H9 (cell line): ENCODE measurements at regions not wholly inside any gene's neighbourhood (a gene's known extent, or its start where the extent isn't known, plus 50 kb on each side); places are given as distances from the start of the nearest gene placed in this dataset.

ENCODE experiments used
- DNase-seq: peaks from one replicate; pipeline ENCODE4 v3.0.0-alpha.2; 2017
- H2AFZ ChIP-seq: one replicate; pipeline ENCODE4 v1.6.1; 2013; ENCODE audit warnings: mild to moderate bottlenecking, low read length, control low read depth, moderate library complexity
- H2AK5ac ChIP-seq: 2 replicates; pipeline ENCODE4 v1.6.1; 2013; ENCODE audit warnings: low read length, control low read depth, mixed read lengths; ENCODE audit not compliant: insufficient read length
- H2BK120ac ChIP-seq: one replicate; pipeline ENCODE4 v1.6.1; 2013; ENCODE audit warnings: low read depth, mild to moderate bottlenecking, low read length, control low read depth, inconsistent platforms; ENCODE audit not compliant: poor library complexity, severe bottlenecking
- H2BK12ac ChIP-seq: 2 replicates; pipeline ENCODE4 v1.6.1; 2013; ENCODE audit warnings: low read length, control low read depth, mixed read lengths, low read depth; ENCODE audit not compliant: insufficient read length
- H2BK15ac ChIP-seq: 2 replicates; pipeline ENCODE4 v1.6.1; 2013; ENCODE audit warnings: low read depth, low read length, control low read depth
- H2BK20ac ChIP-seq: one replicate; pipeline ENCODE4 v1.6.1; 2013; ENCODE audit warnings: low read depth, mild to moderate bottlenecking, low read length, control low read depth, inconsistent platforms; ENCODE audit not compliant: poor library complexity, severe bottlenecking
- H2BK5ac ChIP-seq: 2 replicates; pipeline ENCODE4 v1.6.1; 2013; ENCODE audit warnings: low read length, control low read depth, mixed read lengths; ENCODE audit not compliant: insufficient read length
- H3K14ac ChIP-seq: 2 replicates; pipeline ENCODE4 v1.6.1; 2013; ENCODE audit warnings: low read length, control low read depth; ENCODE audit not compliant: insufficient read depth
- H3K18ac ChIP-seq: 2 replicates; pipeline ENCODE4 v1.6.1; 2013; ENCODE audit warnings: low read depth, mild to moderate bottlenecking, mixed read lengths, low read length, control low read depth; ENCODE audit not compliant: insufficient read length
- H3K23ac ChIP-seq: 2 replicates; pipeline ENCODE4 v1.6.1; 2013; ENCODE audit warnings: low read length, control low read depth, mixed read lengths, low read depth; ENCODE audit not compliant: insufficient read length
- H3K23me2 ChIP-seq: 2 replicates; pipeline ENCODE4 v1.6.1; 2013; ENCODE audit warnings: low read depth, mild to moderate bottlenecking, mixed read lengths, low read length, control low read depth; ENCODE audit not compliant: insufficient read length, poor library complexity, severe bottlenecking
- H3K27ac ChIP-seq: 2 replicates; pipeline ENCODE4 v1.5.1; 2013; ENCODE audit warnings: low read length, control low read depth, mixed read lengths, low read depth; ENCODE audit not compliant: insufficient read length
- H3K27me3 ChIP-seq: 2 replicates; pipeline ENCODE4 v1.6.1; 2013; ENCODE audit warnings: low read length, control low read depth, inconsistent platforms; ENCODE audit not compliant: insufficient read depth
- H3K4ac ChIP-seq: 2 replicates; pipeline ENCODE4 v1.6.1; 2013; ENCODE audit warnings: low read depth, mild to moderate bottlenecking, control low read depth, inconsistent platforms, low read length, moderate library complexity
- H3K4me1 ChIP-seq: 2 replicates; pipeline ENCODE4 v1.6.1; 2013; ENCODE audit warnings: low read length, control low read depth, inconsistent platforms; ENCODE audit not compliant: insufficient read depth
- H3K4me2 ChIP-seq: 2 replicates; pipeline ENCODE4 v1.6.1; 2013; ENCODE audit warnings: low read length, control low read depth, mixed read lengths; ENCODE audit not compliant: insufficient read length, insufficient read depth
- H3K56ac ChIP-seq: 2 replicates; pipeline ENCODE4 v1.6.1; 2013; ENCODE audit warnings: low read depth, mild to moderate bottlenecking, mixed read lengths, low read length, control low read depth; ENCODE audit not compliant: insufficient read length
- H3K79me1 ChIP-seq: 2 replicates; pipeline ENCODE4 v1.6.1; 2013; ENCODE audit warnings: low read depth, mild to moderate bottlenecking, moderate library complexity, low read length, control low read depth, inconsistent platforms; ENCODE audit not compliant: insufficient read depth, poor library complexity, severe bottlenecking
- H3K79me2 ChIP-seq: 2 replicates; pipeline ENCODE4 v1.6.1; 2013; ENCODE audit warnings: low read length, control low read depth, inconsistent platforms; ENCODE audit not compliant: insufficient read depth
- H3K9ac ChIP-seq: 2 replicates; pipeline ENCODE4 v1.6.1; 2013; ENCODE audit warnings: low read length, control low read depth, mixed read lengths; ENCODE audit not compliant: insufficient read length; ENCODE audit errors: extremely low read depth
- H3K9me3 ChIP-seq: one replicate; pipeline ENCODE4 v1.6.1; 2013; ENCODE audit warnings: low read depth, low read length, inconsistent platforms; ENCODE audit not compliant: control insufficient read depth
- H3T11ph ChIP-seq: one replicate; pipeline ENCODE4 v1.6.1; 2013; ENCODE audit warnings: mild to moderate bottlenecking, low read length, control low read depth, inconsistent platforms
- H4K20me1 ChIP-seq: one replicate; pipeline ENCODE4 v1.6.1; 2013; ENCODE audit not compliant: control insufficient read depth, insufficient read length, insufficient read depth
- H4K5ac ChIP-seq: 2 replicates; pipeline ENCODE4 v1.6.1; 2013; ENCODE audit warnings: low read depth, mild to moderate bottlenecking, mixed read lengths, low read length, control low read depth; ENCODE audit not compliant: insufficient read length
- H4K8ac ChIP-seq: replicated peaks from 2 replicates; pipeline ENCODE4 v1.6.1; 2013; ENCODE audit warnings: low read length, control low read depth, mixed read lengths, low read depth; ENCODE audit not compliant: insufficient read length
- H4K91ac ChIP-seq: 2 replicates; pipeline ENCODE4 v1.6.1; 2013; ENCODE audit warnings: low read depth, mild to moderate bottlenecking, moderate library complexity, mixed read lengths, low read length, control low read depth; ENCODE audit not compliant: insufficient read length
- H3K27ac Mint-ChIP-seq, 3 experiments: 2 replicates in 2 of 3; 3 replicates in 1 of 3; pipeline ENCODE4 v1.8.0; 2020 to 2021; ENCODE audit warnings: mixed read lengths in 3 of 3, mild to moderate bottlenecking in 1 of 3, moderate library complexity in 1 of 3
- H3K27me3 Mint-ChIP-seq: 2 replicates; pipeline ENCODE4 v1.8.0; 2021; ENCODE audit warnings: low read depth, mild to moderate bottlenecking, moderate library complexity, mixed read lengths
- H3K36me3 Mint-ChIP-seq, 3 experiments: 2 replicates in 2 of 3; 3 replicates in 1 of 3; pipeline ENCODE4 v1.8.0; 2020 to 2021; ENCODE audit warnings: low read depth in 3 of 3, mixed read lengths in 3 of 3; ENCODE audit not compliant: insufficient read depth in 1 of 3
- H3K4me1 Mint-ChIP-seq, 2 experiments: 2 replicates each; pipeline ENCODE4 v1.8.0; 2020; ENCODE audit warnings: mixed read lengths in 2 of 2
- H3K4me3 Mint-ChIP-seq, 2 experiments: 2 replicates in 1 of 2; 3 replicates in 1 of 2; pipeline ENCODE4 v1.8.0; 2020 to 2021; ENCODE audit warnings: mild to moderate bottlenecking in 2 of 2, mixed read lengths in 2 of 2, moderate library complexity in 1 of 2
- H3K9me3 Mint-ChIP-seq, 2 experiments: 2 replicates in 1 of 2; 3 replicates in 1 of 2; pipeline ENCODE4 v1.8.0; 2020; ENCODE audit warnings: mild to moderate bottlenecking in 2 of 2, mixed read lengths in 2 of 2, moderate library complexity in 1 of 2
- WGBS: extraction: QIAGEN DNeasy Blood & Tissue Kit; methylation state at CpG from one replicate; pipeline ENCODE4 v1.1.7; 2013; ENCODE audit warnings: missing lambda C conversion rate, low lambda C conversion rate, mixed read lengths; ENCODE audit not compliant: insufficient read length; ENCODE audit errors: extremely low coverage; 5-methylcytosine and 5-hydroxymethylcytosine counted together
- TF ChIP-seq, protein P1 (sequence below): fragments of 200-600 bp; sonication (generic); conservative IDR thresholded peaks from 3 replicates; pipeline ENCODE4 v1.8.0; 2021; ENCODE audit warnings: antibody characterized with exemption, mild to moderate bottlenecking

DNA sequence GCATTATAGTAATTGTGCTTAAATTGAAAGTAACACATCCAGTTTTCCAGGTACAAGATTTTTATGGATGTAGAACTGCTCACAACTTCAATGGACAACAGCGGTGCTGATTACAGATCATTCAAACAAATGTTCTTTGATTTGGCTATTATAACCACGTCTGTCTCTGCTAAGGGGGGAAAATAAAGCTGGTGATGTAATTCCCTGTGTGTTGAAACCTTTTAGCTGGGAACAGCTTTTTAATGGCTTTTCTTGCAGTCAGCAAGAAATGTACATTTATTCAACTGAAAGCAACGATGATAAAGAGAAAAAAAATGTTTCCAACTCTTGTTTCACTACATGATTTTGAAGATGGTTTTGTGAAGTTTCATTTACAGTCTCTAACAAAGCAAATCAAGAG is 431.9 kb upstream of the AGTR1 start:
- no peak overlapping the region for H4K8ac ChIP-seq
- Mint-ChIP-seq H3K4me3 (no peak overlapping the region), H3K27me3 (no peaks in the 10 kb centered on the region), H3K9me3 (no peaks in the 10 kb centered on the region), H3K4me1 (peaks cover 3% of the 10 kb centered on the region in 2 experiments; a peak in 3 of 4 replicates), H3K27ac (no peak overlapping the region), H3K36me3 (no peaks in the 10 kb centered on the region)
- H3K79me1 ChIP-seq = no peaks in the 10 kb centered on the region
- no peak overlapping the region for H3K27ac ChIP-seq
- H3K4me2 ChIP-seq = no peak overlapping the region
- no peak overlapping the region for H3K23ac ChIP-seq
- no peak overlapping the region for H4K91ac ChIP-seq
- H3K23me2 ChIP-seq = no peaks in the 10 kb centered on the region
- TF ChIP-seq, protein P1, sequence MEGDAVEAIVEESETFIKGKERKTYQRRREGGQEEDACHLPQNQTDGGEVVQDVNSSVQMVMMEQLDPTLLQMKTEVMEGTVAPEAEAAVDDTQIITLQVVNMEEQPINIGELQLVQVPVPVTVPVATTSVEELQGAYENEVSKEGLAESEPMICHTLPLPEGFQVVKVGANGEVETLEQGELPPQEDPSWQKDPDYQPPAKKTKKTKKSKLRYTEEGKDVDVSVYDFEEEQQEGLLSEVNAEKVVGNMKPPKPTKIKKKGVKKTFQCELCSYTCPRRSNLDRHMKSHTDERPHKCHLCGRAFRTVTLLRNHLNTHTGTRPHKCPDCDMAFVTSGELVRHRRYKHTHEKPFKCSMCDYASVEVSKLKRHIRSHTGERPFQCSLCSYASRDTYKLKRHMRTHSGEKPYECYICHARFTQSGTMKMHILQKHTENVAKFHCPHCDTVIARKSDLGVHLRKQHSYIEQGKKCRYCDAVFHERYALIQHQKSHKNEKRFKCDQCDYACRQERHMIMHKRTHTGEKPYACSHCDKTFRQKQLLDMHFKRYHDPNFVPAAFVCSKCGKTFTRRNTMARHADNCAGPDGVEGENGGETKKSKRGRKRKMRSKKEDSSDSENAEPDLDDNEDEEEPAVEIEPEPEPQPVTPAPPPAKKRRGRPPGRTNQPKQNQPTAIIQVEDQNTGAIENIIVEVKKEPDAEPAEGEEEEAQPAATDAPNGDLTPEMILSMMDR = no peak
- H2BK20ac ChIP-seq = no peak overlapping the region
- H4K5ac ChIP-seq = no peak overlapping the region
- no peak overlapping the region for H3K4ac ChIP-seq
- no peak overlapping the region for H3T11ph ChIP-seq
- no peaks in the 10 kb centered on the region for H3K79me2 ChIP-seq
- no CpG with 5 or more reads among the region's 3 CpGs for WGBS
- H3K14ac ChIP-seq = no peak overlapping the region
- no peak overlapping the region for H2BK15ac ChIP-seq
- no peaks in the 10 kb centered on the region for H4K20me1 ChIP-seq
- H3K9ac ChIP-seq = no peak overlapping the region
- no peak overlapping the region for H3K56ac ChIP-seq
- H2AK5ac ChIP-seq = no peak overlapping the region
- no peak overlapping the region for H2BK120ac ChIP-seq
- no peak for DNase-seq
- no peaks in the 10 kb centered on the region for H3K4me1 ChIP-seq
- no peak overlapping the region for H2BK12ac ChIP-seq
- no peaks in the 10 kb centered on the region for H3K27me3 ChIP-seq
- no peak overlapping the region for H2AFZ ChIP-seq
- no peak overlapping the region for H2BK5ac ChIP-seq
- no peak overlapping the region for H3K18ac ChIP-seq
- H3K9me3 ChIP-seq = no peaks in the 10 kb centered on the region
